GM12872 (cell line): ENCODE measurements at regions not wholly inside any gene's neighbourhood (a gene's known extent, or its start where the extent isn't known, plus 50 kb on each side); places are given as distances from the start of the nearest gene placed in this dataset.
A peak's percentile ranks its signal among the peaks of the same experiment; 100 is the strongest.

Experiments used
- CTCF ChIP-seq: IDR thresholded peaks from 3 replicates; pipeline ENCODE4 v1.5.1; 2011; ENCODE audit warnings: low read depth, mild to moderate bottlenecking, low read length, moderate library complexity; ENCODE audit not compliant: insufficient read depth

- no peak for TF ChIP-seq CTCF
Measured at GRCh38 chr4:23348789-23349498, 540.9 kb downstream of the PPARGC1A start.

GRCh38 chr4:23337292-23337691 is 552.6 kb downstream of the PPARGC1A start:
- TF ChIP-seq CTCF, result no peak

GRCh38 chr4:23333946-23334878 is 555.6 kb downstream of the PPARGC1A start:
- 0 out of 3 replicates have a peak, but pooled peaks have one; percentile 23 for TF ChIP-seq CTCF

- TF ChIP-seq CTCF, result no peak
Measured at GRCh38 chr4:23333556-23333945, 556.3 kb downstream of the PPARGC1A start.

- TF ChIP-seq CTCF, result no peak
Measured at GRCh38 chr4:23332313-23332712, 557.5 kb downstream of the PPARGC1A start.

GRCh38 chr4:23327120-23327519 is 562.7 kb downstream of the PPARGC1A start:
- TF ChIP-seq CTCF, result no peak

GRCh38 chr4:23324021-23324690 is 565.7 kb downstream of the PPARGC1A start:
- no peak for TF ChIP-seq CTCF
